H1 (cell line): ENCODE measurements at regions not wholly inside any gene's neighbourhood (a gene's known extent, or its start where the extent isn't known, plus 50 kb on each side); places are given as distances from the start of the nearest gene placed in this dataset.

Source experiments
- CHD1 ChIP-seq: IDR thresholded peaks from 2 replicates; pipeline ENCODE4 v1.6.1; 2012; ENCODE audit warnings: low read depth, low read length, improper control_type of control experiment
- NRF1 ChIP-seq: IDR thresholded peaks from 2 replicates; pipeline ENCODE4 v1.6.1; 2011; ENCODE audit warnings: mild to moderate bottlenecking, low read depth, low read length, improper control_type of control experiment
- TF ChIP-seq, protein P1 (sequence below): fragments of 300-600 bp; sonication (generic); IDR thresholded peaks from 2 replicates; pipeline ENCODE4 v1.7.1; 2012; ENCODE audit warnings: low read length, moderate library complexity, mild to moderate bottlenecking, inconsistent platforms; ENCODE audit not compliant: insufficient replicate concordance

DNA sequence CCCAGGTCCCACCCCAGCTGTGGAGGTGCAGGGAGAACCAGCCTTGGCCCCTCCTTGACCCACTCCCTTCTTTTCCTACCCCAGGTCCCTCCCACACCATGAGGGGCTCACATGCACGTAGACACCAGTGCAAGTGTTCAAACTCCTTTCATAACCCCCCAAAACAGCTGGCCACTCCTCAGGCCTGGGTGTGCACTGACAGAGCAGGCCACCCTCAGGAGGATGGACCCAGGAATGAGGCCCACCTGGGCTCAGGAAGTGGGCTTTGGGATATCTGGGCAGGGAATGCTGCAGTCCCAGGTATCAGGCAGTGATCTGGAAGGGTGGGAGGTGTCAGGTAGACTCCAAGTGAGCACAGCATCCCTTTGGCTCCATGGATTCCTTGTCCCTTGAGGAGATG is 723.8 kb downstream of the MATN1 start (continued):
- TF ChIP-seq, protein P1, sequence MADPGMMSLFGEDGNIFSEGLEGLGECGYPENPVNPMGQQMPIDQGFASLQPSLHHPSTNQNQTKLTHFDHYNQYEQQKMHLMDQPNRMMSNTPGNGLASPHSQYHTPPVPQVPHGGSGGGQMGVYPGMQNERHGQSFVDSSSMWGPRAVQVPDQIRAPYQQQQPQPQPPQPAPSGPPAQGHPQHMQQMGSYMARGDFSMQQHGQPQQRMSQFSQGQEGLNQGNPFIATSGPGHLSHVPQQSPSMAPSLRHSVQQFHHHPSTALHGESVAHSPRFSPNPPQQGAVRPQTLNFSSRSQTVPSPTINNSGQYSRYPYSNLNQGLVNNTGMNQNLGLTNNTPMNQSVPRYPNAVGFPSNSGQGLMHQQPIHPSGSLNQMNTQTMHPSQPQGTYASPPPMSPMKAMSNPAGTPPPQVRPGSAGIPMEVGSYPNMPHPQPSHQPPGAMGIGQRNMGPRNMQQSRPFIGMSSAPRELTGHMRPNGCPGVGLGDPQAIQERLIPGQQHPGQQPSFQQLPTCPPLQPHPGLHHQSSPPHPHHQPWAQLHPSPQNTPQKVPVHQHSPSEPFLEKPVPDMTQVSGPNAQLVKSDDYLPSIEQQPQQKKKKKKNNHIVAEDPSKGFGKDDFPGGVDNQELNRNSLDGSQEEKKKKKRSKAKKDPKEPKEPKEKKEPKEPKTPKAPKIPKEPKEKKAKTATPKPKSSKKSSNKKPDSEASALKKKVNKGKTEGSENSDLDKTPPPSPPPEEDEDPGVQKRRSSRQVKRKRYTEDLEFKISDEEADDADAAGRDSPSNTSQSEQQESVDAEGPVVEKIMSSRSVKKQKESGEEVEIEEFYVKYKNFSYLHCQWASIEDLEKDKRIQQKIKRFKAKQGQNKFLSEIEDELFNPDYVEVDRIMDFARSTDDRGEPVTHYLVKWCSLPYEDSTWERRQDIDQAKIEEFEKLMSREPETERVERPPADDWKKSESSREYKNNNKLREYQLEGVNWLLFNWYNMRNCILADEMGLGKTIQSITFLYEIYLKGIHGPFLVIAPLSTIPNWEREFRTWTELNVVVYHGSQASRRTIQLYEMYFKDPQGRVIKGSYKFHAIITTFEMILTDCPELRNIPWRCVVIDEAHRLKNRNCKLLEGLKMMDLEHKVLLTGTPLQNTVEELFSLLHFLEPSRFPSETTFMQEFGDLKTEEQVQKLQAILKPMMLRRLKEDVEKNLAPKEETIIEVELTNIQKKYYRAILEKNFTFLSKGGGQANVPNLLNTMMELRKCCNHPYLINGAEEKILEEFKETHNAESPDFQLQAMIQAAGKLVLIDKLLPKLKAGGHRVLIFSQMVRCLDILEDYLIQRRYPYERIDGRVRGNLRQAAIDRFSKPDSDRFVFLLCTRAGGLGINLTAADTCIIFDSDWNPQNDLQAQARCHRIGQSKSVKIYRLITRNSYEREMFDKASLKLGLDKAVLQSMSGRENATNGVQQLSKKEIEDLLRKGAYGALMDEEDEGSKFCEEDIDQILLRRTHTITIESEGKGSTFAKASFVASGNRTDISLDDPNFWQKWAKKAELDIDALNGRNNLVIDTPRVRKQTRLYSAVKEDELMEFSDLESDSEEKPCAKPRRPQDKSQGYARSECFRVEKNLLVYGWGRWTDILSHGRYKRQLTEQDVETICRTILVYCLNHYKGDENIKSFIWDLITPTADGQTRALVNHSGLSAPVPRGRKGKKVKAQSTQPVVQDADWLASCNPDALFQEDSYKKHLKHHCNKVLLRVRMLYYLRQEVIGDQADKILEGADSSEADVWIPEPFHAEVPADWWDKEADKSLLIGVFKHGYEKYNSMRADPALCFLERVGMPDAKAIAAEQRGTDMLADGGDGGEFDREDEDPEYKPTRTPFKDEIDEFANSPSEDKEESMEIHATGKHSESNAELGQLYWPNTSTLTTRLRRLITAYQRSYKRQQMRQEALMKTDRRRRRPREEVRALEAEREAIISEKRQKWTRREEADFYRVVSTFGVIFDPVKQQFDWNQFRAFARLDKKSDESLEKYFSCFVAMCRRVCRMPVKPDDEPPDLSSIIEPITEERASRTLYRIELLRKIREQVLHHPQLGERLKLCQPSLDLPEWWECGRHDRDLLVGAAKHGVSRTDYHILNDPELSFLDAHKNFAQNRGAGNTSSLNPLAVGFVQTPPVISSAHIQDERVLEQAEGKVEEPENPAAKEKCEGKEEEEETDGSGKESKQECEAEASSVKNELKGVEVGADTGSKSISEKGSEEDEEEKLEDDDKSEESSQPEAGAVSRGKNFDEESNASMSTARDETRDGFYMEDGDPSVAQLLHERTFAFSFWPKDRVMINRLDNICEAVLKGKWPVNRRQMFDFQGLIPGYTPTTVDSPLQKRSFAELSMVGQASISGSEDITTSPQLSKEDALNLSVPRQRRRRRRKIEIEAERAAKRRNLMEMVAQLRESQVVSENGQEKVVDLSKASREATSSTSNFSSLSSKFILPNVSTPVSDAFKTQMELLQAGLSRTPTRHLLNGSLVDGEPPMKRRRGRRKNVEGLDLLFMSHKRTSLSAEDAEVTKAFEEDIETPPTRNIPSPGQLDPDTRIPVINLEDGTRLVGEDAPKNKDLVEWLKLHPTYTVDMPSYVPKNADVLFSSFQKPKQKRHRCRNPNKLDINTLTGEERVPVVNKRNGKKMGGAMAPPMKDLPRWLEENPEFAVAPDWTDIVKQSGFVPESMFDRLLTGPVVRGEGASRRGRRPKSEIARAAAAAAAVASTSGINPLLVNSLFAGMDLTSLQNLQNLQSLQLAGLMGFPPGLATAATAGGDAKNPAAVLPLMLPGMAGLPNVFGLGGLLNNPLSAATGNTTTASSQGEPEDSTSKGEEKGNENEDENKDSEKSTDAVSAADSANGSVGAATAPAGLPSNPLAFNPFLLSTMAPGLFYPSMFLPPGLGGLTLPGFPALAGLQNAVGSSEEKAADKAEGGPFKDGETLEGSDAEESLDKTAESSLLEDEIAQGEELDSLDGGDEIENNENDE: no peak
- no peak for TF ChIP-seq CHD1
- no peak for TF ChIP-seq NRF1
